HCT116 (cell line): ENCODE measurements at regions not wholly inside any gene's neighbourhood (a gene's known extent, or its start where the extent isn't known, plus 50 kb on each side); places are given as distances from the start of the nearest gene placed in this dataset.

Experiments used
- EGR1 ChIP-seq: IDR thresholded peaks from 2 replicates; pipeline ENCODE4 v1.6.1; 2012; ENCODE audit warnings: low read depth
- EZH2 ChIP-seq: fragments of 200-600 bp; sonication (generic); IDR thresholded peaks from 2 replicates; pipeline ENCODE4 v1.6.1; 2017; ENCODE audit warnings: antibody characterized with exemption, mixed run types
- EZH2phosphoT487 ChIP-seq: fragments of 200-600 bp; IDR thresholded peaks from 2 replicates; pipeline ENCODE4 v1.6.1; 2018; ENCODE audit warnings: antibody characterized with exemption, borderline replicate concordance
- FOSL1 ChIP-seq: IDR thresholded peaks from 2 replicates; pipeline ENCODE4 v1.6.1; 2012; ENCODE audit warnings: low read depth
- POLR2A ChIP-seq: IDR thresholded peaks from 2 replicates; pipeline ENCODE4 v1.7.0; 2011; ENCODE audit warnings: borderline replicate concordance; ENCODE audit not compliant: insufficient read depth, insufficient read length; ENCODE audit errors: extremely low read depth
- POLR2AphosphoS5 ChIP-seq: IDR thresholded peaks from 2 replicates; pipeline ENCODE4 v1.6.1; 2011; ENCODE audit warnings: mild to moderate bottlenecking, low read depth, low read length, moderate library complexity
- RAD21 ChIP-seq: IDR thresholded peaks from 2 replicates; pipeline ENCODE4 v1.6.1; 2012; ENCODE audit warnings: low read depth, mild to moderate bottlenecking
- SIN3A ChIP-seq: IDR thresholded peaks from 2 replicates; pipeline ENCODE4 v1.6.1; 2012; ENCODE audit warnings: low read depth
- SP1 ChIP-seq: IDR thresholded peaks from 2 replicates; pipeline ENCODE4 v1.6.1; 2012; ENCODE audit warnings: low read depth
- TCF7L2 ChIP-seq: IDR thresholded peaks from 2 replicates; pipeline ENCODE4 v1.7.0; 2011; ENCODE audit warnings: borderline replicate concordance, inconsistent platforms; ENCODE audit not compliant: insufficient read depth, insufficient read length; ENCODE audit errors: extremely low read depth
- YY1 ChIP-seq: IDR thresholded peaks from 2 replicates; pipeline ENCODE4 v1.6.1; 2011; ENCODE audit warnings: low read length, low read depth, moderate library complexity, mild to moderate bottlenecking; ENCODE audit not compliant: insufficient replicate concordance; ENCODE audit errors: extremely low read depth
- TF ChIP-seq, protein P1 (sequence below), 3 experiments: fragments of 200-600 bp in 1 of 3; sonication (generic) in 1 of 3; IDR thresholded peaks in 2 of 3; conservative IDR thresholded peaks in 1 of 3; 2 replicates each; pipeline ENCODE4 v1.5.1; 2012 to 2017; ENCODE audit warnings: low read depth in 2 of 3, low read length in 2 of 3, antibody characterized with exemption in 1 of 3, borderline replicate concordance in 1 of 3, control low read depth in 1 of 3, mild to moderate bottlenecking in 1 of 3, mixed read lengths in 1 of 3, mixed run types in 1 of 3, moderate library complexity in 1 of 3; ENCODE audit not compliant: insufficient read depth in 1 of 3
- TF ChIP-seq, protein P2 (sequence below): IDR thresholded peaks from 2 replicates; pipeline ENCODE4 v1.6.1; 2012; ENCODE audit warnings: low read depth
- TF ChIP-seq, protein P3 (sequence below): IDR thresholded peaks from 2 replicates; pipeline ENCODE4 v1.6.1; 2012

DNA sequence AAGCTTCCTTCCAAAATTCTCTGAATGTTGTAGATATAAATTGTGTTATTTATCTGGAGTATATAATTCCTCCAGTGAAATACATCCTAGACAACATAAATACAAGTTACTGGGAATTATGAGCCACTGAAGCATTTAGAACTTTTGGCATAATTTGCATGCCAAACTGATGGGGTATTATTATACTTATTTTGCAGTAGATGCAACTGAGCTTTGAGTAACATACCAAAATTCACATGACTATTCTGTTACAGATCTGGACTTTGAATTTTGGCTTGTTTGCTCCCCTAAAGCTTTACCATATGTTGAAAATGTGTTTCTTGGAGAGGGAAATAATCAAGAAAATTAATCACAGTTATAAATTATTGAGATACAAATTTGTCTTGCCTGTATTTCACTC lies 372.5 kb downstream of the CDH11 start:
- TF ChIP-seq FOSL1 (no peak), POLR2A (no peak), POLR2AphosphoS5 (no peak), EZH2 (no peak), TCF7L2 (no peak), EZH2phosphoT487 (no peak), RAD21 (no peak), EGR1 (no peak), SIN3A (no peak), SP1 (no peak), YY1 (no peak)
- TF ChIP-seq, protein P1, sequence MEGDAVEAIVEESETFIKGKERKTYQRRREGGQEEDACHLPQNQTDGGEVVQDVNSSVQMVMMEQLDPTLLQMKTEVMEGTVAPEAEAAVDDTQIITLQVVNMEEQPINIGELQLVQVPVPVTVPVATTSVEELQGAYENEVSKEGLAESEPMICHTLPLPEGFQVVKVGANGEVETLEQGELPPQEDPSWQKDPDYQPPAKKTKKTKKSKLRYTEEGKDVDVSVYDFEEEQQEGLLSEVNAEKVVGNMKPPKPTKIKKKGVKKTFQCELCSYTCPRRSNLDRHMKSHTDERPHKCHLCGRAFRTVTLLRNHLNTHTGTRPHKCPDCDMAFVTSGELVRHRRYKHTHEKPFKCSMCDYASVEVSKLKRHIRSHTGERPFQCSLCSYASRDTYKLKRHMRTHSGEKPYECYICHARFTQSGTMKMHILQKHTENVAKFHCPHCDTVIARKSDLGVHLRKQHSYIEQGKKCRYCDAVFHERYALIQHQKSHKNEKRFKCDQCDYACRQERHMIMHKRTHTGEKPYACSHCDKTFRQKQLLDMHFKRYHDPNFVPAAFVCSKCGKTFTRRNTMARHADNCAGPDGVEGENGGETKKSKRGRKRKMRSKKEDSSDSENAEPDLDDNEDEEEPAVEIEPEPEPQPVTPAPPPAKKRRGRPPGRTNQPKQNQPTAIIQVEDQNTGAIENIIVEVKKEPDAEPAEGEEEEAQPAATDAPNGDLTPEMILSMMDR (IDR thresholded peaks at IDR 0.05 in 2 of 3, conservative IDR thresholded peaks at IDR 0.05 in 1 of 3; ENCODE audit: borderline replicate concordance in 1 of 3, insufficient read depth in 1 of 3, low read depth in 2 of 3, low read length in 2 of 3) = no peak
- TF ChIP-seq, protein P2, sequence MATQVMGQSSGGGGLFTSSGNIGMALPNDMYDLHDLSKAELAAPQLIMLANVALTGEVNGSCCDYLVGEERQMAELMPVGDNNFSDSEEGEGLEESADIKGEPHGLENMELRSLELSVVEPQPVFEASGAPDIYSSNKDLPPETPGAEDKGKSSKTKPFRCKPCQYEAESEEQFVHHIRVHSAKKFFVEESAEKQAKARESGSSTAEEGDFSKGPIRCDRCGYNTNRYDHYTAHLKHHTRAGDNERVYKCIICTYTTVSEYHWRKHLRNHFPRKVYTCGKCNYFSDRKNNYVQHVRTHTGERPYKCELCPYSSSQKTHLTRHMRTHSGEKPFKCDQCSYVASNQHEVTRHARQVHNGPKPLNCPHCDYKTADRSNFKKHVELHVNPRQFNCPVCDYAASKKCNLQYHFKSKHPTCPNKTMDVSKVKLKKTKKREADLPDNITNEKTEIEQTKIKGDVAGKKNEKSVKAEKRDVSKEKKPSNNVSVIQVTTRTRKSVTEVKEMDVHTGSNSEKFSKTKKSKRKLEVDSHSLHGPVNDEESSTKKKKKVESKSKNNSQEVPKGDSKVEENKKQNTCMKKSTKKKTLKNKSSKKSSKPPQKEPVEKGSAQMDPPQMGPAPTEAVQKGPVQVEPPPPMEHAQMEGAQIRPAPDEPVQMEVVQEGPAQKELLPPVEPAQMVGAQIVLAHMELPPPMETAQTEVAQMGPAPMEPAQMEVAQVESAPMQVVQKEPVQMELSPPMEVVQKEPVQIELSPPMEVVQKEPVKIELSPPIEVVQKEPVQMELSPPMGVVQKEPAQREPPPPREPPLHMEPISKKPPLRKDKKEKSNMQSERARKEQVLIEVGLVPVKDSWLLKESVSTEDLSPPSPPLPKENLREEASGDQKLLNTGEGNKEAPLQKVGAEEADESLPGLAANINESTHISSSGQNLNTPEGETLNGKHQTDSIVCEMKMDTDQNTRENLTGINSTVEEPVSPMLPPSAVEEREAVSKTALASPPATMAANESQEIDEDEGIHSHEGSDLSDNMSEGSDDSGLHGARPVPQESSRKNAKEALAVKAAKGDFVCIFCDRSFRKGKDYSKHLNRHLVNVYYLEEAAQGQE = no peak
- TF ChIP-seq, protein P3, sequence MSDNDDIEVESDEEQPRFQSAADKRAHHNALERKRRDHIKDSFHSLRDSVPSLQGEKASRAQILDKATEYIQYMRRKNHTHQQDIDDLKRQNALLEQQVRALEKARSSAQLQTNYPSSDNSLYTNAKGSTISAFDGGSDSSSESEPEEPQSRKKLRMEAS = no peak
